ENCODE measurements at regions not wholly inside any gene's neighbourhood (a gene's known extent, or its start where the extent isn't known, plus 50 kb on each side); places are given as distances from the start of the nearest gene placed in this dataset.

DNA sequence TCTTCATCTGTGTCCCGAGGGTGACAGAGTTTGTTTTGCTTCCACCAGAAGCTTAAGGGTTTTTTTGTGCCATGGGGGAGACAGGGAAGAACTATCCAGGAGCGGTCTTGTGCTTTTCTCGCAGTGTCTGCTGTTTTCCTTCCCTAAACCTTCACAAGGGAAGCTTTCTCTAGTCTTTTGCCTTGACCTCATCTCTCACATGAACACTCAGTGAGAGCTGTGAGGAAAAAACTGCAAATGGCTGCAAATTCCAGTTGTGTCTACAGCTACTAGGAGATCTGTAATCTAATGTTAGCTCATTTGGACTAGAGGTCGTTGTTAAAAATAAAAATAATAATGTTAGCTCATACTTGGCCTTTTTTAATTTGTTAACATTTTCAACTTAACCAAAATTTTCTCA lies 264.7 kb upstream of the SESN3 start:
- no peaks in the 10 kb centered on the region for H3K79me2 ChIP-seq (ENCODE audit: insufficient read depth, low read length)
- Mint-ChIP-seq H3K9me3 (peaks cover 2% of the 10 kb centered on the region in 2 experiments; a peak in 2 of 5 replicates), H3K4me3 (no peak overlapping the region), H3K36me3 (ENCODE audit: insufficient read depth in 1 of 3, low read depth in 3 of 3) (no peaks in the 10 kb centered on the region; a peak in 1 of 7 replicates), H3K27ac (no peak overlapping the region), H3K27me3 (ENCODE audit: low read depth) (no peaks in the 10 kb centered on the region), H3K4me1 (peaks cover 16 to 18% of the 10 kb centered on the region in 2 experiments)
- no peaks in the 10 kb centered on the region for H3K23me2 ChIP-seq (ENCODE audit: insufficient read length, low read depth, low read length, poor library complexity, severe bottlenecking)
- no peak overlapping the region for H2BK12ac ChIP-seq (ENCODE audit: insufficient read length, low read depth, low read length)
- peaks cover 5% of the 10 kb centered on the region; the same call in 1 of the 2 replicates for H3K4me1 ChIP-seq (ENCODE audit: insufficient read depth, low read length)
- no CpG with 5 or more reads among the region's 4 CpGs for WGBS (ENCODE audit: extremely low coverage, insufficient read length, low lambda C conversion rate)
- H3K9me3 ChIP-seq (ENCODE audit: control insufficient read depth, low read depth, low read length), result no peaks in the 10 kb centered on the region
- H3T11ph ChIP-seq (ENCODE audit: low read length), result no peak overlapping the region
- H2BK20ac ChIP-seq (ENCODE audit: low read depth, low read length, poor library complexity, severe bottlenecking), result no peak overlapping the region
- no peak overlapping the region for H3K56ac ChIP-seq (ENCODE audit: insufficient read length, low read depth, low read length)
- DNase-seq, result no peak
- no peak overlapping the region for H3K14ac ChIP-seq (ENCODE audit: insufficient read depth, low read length)
- H2BK15ac ChIP-seq (ENCODE audit: low read depth, low read length), result no peak overlapping the region
- no peak overlapping the region for H3K4ac ChIP-seq (ENCODE audit: low read depth, low read length)
- no peak overlapping the region for H3K9ac ChIP-seq (ENCODE audit: extremely low read depth, insufficient read length, low read length)
- H3K4me2 ChIP-seq (ENCODE audit: insufficient read depth, insufficient read length, low read length), result no peak overlapping the region
- H4K20me1 ChIP-seq (ENCODE audit: control insufficient read depth, insufficient read depth, insufficient read length), result no peaks in the 10 kb centered on the region
- no peaks in the 10 kb centered on the region for H3K79me1 ChIP-seq (ENCODE audit: insufficient read depth, low read depth, low read length, poor library complexity, severe bottlenecking)
- H3K27me3 ChIP-seq (ENCODE audit: insufficient read depth, low read length), result no peaks in the 10 kb centered on the region
- no peak overlapping the region for H3K23ac ChIP-seq (ENCODE audit: insufficient read length, low read depth, low read length)
- H2AK5ac ChIP-seq (ENCODE audit: insufficient read length, low read length), result no peak overlapping the region
- TF ChIP-seq, protein P1, sequence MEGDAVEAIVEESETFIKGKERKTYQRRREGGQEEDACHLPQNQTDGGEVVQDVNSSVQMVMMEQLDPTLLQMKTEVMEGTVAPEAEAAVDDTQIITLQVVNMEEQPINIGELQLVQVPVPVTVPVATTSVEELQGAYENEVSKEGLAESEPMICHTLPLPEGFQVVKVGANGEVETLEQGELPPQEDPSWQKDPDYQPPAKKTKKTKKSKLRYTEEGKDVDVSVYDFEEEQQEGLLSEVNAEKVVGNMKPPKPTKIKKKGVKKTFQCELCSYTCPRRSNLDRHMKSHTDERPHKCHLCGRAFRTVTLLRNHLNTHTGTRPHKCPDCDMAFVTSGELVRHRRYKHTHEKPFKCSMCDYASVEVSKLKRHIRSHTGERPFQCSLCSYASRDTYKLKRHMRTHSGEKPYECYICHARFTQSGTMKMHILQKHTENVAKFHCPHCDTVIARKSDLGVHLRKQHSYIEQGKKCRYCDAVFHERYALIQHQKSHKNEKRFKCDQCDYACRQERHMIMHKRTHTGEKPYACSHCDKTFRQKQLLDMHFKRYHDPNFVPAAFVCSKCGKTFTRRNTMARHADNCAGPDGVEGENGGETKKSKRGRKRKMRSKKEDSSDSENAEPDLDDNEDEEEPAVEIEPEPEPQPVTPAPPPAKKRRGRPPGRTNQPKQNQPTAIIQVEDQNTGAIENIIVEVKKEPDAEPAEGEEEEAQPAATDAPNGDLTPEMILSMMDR (conservative IDR thresholded peaks at IDR 0.05), result no peak
- H2BK120ac ChIP-seq (ENCODE audit: low read depth, low read length, poor library complexity, severe bottlenecking), result no peak overlapping the region
- H4K5ac ChIP-seq (ENCODE audit: insufficient read length, low read depth, low read length), result no peak overlapping the region
- H4K8ac ChIP-seq (replicated peaks; ENCODE audit: insufficient read length, low read depth, low read length), result no peak overlapping the region
- H3K18ac ChIP-seq (ENCODE audit: insufficient read length, low read depth, low read length), result no peak overlapping the region
- H4K91ac ChIP-seq (ENCODE audit: insufficient read length, low read depth, low read length), result no peak overlapping the region
- no peak overlapping the region for H2AFZ ChIP-seq (ENCODE audit: low read length)
- no peak overlapping the region for H2BK5ac ChIP-seq (ENCODE audit: insufficient read length, low read length)
- H3K27ac ChIP-seq (ENCODE audit: insufficient read length, low read depth, low read length), result no peak overlapping the region
